K562 (cell line): ENCODE measurements at regions not wholly inside any gene's neighbourhood (a gene's known extent, or its start where the extent isn't known, plus 50 kb on each side); places are given as distances from the start of the nearest gene placed in this dataset.

ENCODE experiments used
- CREBBP ChIP-seq: IDR thresholded peaks from one replicate; pipeline ENCODE4 v1.6.1; 2012; ENCODE audit warnings: low read depth, mild to moderate bottlenecking, control low read depth, inconsistent platforms, low read length
- CTCF ChIP-seq, 3 experiments: IDR thresholded peaks in 2 of 3; conservative IDR thresholded peaks in 1 of 3; 2 replicates each; pipeline ENCODE4 v1.5.1; 2011 to 2012; ENCODE audit warnings: low read length in 3 of 3, mild to moderate bottlenecking in 3 of 3, control low read depth in 2 of 3, improper control_type of control experiment in 1 of 3, inconsistent platforms in 1 of 3, low read depth in 1 of 3, mixed read lengths in 1 of 3, moderate library complexity in 1 of 3; ENCODE audit not compliant: insufficient read depth in 2 of 3
- GABPA ChIP-seq: fragments of 200-800 bp; sonication (Bioruptor generic); conservative IDR thresholded peaks from 2 replicates; pipeline ENCODE4 v1.6.1; 2016; ENCODE audit warnings: low read depth, missing genetic modification characterization, missing compliant biosample characterization
- HINFP ChIP-seq: fragments of 450-650 bp; conservative IDR thresholded peaks from 2 replicates; pipeline ENCODE4 v1.6.1; 2016; ENCODE audit warnings: missing genetic modification characterization, low read depth, mild to moderate bottlenecking, control low read depth, missing compliant biosample characterization
- KLF10 ChIP-seq: fragments of 250-450 bp; sonication (Bioruptor Pico); IDR thresholded peaks from 2 replicates; pipeline ENCODE4 v1.6.1; 2021; ENCODE audit warnings: matching md5 sums
- POLR2AphosphoS5 ChIP-seq: IDR thresholded peaks from 2 replicates; pipeline ENCODE4 v1.6.1; 2011; ENCODE audit warnings: mild to moderate bottlenecking, low read depth, low read length, moderate library complexity; ENCODE audit not compliant: control insufficient read depth, insufficient read depth
- SRSF3 ChIP-seq: fragments of 200-400 bp; formaldehyde crosslinking; IDR thresholded peaks from 2 replicates; pipeline ENCODE4 v1.6.1; 2016; ENCODE audit warnings: mild to moderate bottlenecking, low read length, moderate library complexity; ENCODE audit not compliant: insufficient read depth
- ZNF23 ChIP-seq: fragments of 250-450 bp; sonication (Bioruptor Pico); IDR thresholded peaks from 2 replicates; pipeline ENCODE4 v1.4.0; 2020; ENCODE audit warnings: mild to moderate bottlenecking

GRCh38 chr4:138659812-138660316, 355.7 kb upstream of the NOCT start:
- no peak for TF ChIP-seq GABPA (tag)
- no peak for TF ChIP-seq SRSF3
- TF ChIP-seq CTCF (IDR thresholded peaks at IDR 0.05 in 2 of 3, conservative IDR thresholded peaks at IDR 0.05 in 1 of 3; ENCODE audit: insufficient read depth in 2 of 3, low read depth in 1 of 3, low read length in 3 of 3): no peak
- no peak for TF ChIP-seq HINFP
- TF ChIP-seq CREBBP: no peak
- TF ChIP-seq POLR2AphosphoS5: no peak
- no peak for TF ChIP-seq ZNF23
- no peak for TF ChIP-seq KLF10 (CRISPR knock-in tag)
